Stomach smooth muscle (tissue), 2 donors: ENCODE measurements at regions not wholly inside any gene's neighbourhood (a gene's known extent, or its start where the extent isn't known, plus 50 kb on each side); places are given as distances from the start of the nearest gene placed in this dataset.

Experiments used
- H3K27ac ChIP-seq: one replicate; pipeline ENCODE4 v1.7.0; 2013; ENCODE audit warnings: mild to moderate bottlenecking, low read length, inconsistent platforms
- H3K27me3 ChIP-seq, 2 donors: one replicate each; pipeline ENCODE4 v1.7.0; 2013; ENCODE audit warnings: low read length in 2 of 2; ENCODE audit not compliant: insufficient read depth in 2 of 2, control insufficient read depth in 1 of 2
- H3K36me3 ChIP-seq, 2 donors: one replicate each; pipeline ENCODE4 v1.7.0; 2013; ENCODE audit warnings: low read length in 2 of 2; ENCODE audit not compliant: control insufficient read depth in 2 of 2, insufficient read depth in 2 of 2
- H3K4me1 ChIP-seq: one replicate; pipeline ENCODE4 v1.7.0; 2013; ENCODE audit warnings: low read length; ENCODE audit not compliant: control insufficient read depth, insufficient read depth
- H3K4me3 ChIP-seq, 2 donors: one replicate each; pipeline ENCODE4 v1.7.0; 2013; ENCODE audit warnings: low read length in 2 of 2
- H3K9ac ChIP-seq, 2 donors: one replicate each; pipeline ENCODE4 v1.7.0; 2013; ENCODE audit warnings: low read length in 2 of 2, mild to moderate bottlenecking in 1 of 2
- H3K9me3 ChIP-seq, 2 donors: one replicate each; pipeline ENCODE4 v1.7.0; 2013; ENCODE audit warnings: low read length in 2 of 2; ENCODE audit not compliant: control insufficient read depth in 2 of 2
- donor health status: healthy.
- donor health status: Pancreatic carcinoma.

DNA sequence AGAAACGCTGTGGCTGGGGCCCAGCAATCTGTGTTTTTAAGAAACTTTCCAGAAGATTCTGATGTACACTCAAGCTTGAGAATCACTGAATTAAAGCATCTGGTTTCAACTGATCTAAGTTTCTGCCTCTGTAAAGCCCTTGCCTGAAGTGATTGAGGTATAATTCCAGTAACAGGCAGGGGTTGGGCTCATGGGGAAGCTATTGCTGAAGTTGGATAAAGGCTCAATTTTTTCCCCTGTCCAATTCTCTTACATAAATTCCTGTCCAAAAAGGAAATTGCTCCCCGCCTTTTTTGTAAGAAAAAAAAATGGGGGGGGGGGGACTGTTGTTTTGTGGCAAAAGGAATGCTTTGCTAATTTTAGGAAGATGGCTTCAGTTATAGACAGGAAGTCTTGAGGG lies 337.4 kb downstream of the NUAK1 start:
- H3K9ac ChIP-seq, result no peak overlapping the region
- H3K27ac ChIP-seq, result no peak overlapping the region
- no peaks in the 10 kb centered on the region for H3K27me3 ChIP-seq
- no peaks in the 10 kb centered on the region for H3K36me3 ChIP-seq
- no peaks in the 10 kb centered on the region for H3K9me3 ChIP-seq
- no peaks in the 10 kb centered on the region for H3K4me1 ChIP-seq
- no peak overlapping the region for H3K4me3 ChIP-seq

DNA sequence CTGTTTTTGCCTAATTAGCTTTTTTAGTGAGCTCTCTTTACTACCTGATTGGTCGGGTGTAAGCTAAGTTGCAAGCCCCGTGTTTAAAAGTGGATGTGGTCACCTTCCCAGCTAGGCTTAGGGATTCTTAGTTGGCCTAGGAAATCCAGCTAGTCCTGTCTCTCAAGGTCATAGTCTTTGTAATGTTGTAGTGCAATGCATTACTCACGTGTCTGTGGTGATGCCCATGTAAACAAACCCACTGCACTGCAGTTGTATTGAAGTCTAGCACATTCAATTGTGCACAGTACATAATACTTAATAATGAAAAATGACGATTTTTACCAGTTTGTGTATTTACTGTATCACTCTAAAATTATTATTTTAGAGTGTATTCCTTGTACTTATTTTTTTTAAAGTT lies 335.5 kb downstream of the NUAK1 start:
- no peaks in the 10 kb centered on the region for H3K9me3 ChIP-seq

DNA sequence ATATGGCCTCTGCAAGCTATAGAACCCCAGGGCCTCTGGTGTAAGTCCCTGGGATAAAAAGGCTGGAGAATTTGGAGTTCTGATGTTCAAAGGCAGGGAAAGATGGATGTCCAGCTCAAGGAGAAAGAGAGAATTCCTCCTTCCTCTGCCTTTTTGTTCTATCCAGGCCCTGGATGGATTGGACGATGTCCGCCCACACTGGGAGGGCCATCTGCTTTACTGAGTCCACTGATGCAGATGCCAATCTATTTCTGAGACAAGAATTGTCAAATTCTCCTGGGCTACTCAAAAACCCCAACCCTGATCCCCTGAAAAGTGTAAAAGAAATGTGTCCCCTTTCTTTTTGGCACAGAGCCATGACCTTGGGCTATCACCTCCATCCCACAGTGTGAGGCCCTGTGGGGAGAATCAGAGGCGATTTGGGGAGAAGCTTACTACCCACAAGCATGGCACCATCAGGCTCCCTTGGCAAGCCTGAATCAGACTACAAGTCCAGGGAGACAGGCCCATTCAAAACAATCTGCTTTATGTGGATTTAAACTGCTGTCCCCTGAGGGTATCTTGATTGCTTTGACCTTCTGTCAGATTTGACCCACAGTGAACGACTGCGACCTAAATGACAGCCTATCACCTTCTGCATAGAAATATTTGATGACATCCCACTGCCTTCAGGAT lies 334.0 kb downstream of the NUAK1 start:
- Histone ChIP-seq H3K4me1 (no peaks in the 10 kb centered on the region), H3K4me3 (no peak overlapping the region), H3K27me3 (no peaks in the 10 kb centered on the region), H3K27ac (no peak overlapping the region), H3K36me3 (no peaks in the 10 kb centered on the region), H3K9ac (no peak overlapping the region), H3K9me3 (no peaks in the 10 kb centered on the region)

More for the DNA sequence above, 335.5 kb downstream of the NUAK1 start:
- H3K9ac ChIP-seq, result no peak overlapping the region
- H3K4me3 ChIP-seq, result no peak overlapping the region
- no peak overlapping the region for H3K27ac ChIP-seq
- no peaks in the 10 kb centered on the region for H3K4me1 ChIP-seq
- H3K36me3 ChIP-seq, result no peaks in the 10 kb centered on the region
- H3K27me3 ChIP-seq, result no peaks in the 10 kb centered on the region

DNA sequence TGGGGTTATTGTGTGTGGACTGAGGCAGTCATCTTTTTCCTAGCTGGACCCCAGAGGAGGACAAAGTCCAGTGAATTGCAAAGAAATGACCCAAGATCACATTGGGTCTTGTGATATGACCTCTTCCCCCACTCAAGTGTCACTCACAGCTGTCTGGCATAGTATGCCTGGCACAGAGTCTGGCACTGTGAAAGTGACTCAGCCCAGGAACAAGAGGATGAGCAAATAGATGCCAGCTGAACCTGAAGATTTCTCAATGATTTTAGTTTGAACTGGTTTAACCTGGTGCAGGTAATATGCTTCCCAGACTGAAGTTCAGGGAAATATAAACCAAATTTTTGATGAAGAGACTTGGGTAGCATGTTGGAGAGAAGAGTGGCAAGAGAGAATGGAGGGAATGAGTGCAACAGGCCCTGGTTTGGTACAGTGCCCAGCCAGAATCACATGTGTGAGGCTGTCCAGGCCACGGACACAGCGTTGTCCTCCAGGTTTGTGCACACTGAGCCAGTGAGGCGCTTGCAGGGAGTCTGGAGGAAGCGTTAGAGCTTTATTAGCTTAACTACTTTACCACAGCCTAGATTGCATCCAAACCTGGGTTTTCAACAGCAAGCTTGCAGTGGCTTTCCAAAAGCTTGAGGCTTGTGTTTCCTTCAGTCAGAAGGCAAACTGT lies 332.9 kb downstream of the NUAK1 start:
- no peak overlapping the region for H3K9ac ChIP-seq

DNA sequence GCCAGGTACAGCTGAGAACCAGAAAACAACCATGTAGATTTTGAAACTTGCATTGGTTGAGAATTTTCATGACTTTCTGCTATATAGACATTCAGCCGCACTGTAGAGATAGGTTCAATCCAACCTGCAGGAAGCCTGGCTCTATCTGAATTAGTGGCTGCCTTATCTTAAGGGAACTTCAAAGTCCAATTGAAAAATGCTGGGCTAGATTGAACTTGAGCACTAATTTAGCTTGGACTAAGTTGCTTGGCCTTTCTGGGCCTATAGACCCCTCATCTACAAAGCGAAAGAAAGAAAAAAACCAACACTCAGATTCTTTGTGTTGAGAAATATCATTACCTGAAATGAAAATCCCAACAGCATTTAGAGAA lies 332.4 kb downstream of the NUAK1 start:
- Histone ChIP-seq H3K27me3 (no peaks in the 10 kb centered on the region), H3K36me3 (no peaks in the 10 kb centered on the region), H3K9me3 (no peaks in the 10 kb centered on the region), H3K4me3 (no peak overlapping the region), H3K9ac (no peak overlapping the region), H3K27ac (no peak overlapping the region), H3K4me1 (no peaks in the 10 kb centered on the region)

More for the DNA sequence above, 332.9 kb downstream of the NUAK1 start:
- Histone ChIP-seq H3K27ac (no peak overlapping the region), H3K4me1 (no peaks in the 10 kb centered on the region), H3K9me3 (no peaks in the 10 kb centered on the region), H3K36me3 (no peaks in the 10 kb centered on the region), H3K4me3 (no peak overlapping the region), H3K27me3 (no peaks in the 10 kb centered on the region)

DNA sequence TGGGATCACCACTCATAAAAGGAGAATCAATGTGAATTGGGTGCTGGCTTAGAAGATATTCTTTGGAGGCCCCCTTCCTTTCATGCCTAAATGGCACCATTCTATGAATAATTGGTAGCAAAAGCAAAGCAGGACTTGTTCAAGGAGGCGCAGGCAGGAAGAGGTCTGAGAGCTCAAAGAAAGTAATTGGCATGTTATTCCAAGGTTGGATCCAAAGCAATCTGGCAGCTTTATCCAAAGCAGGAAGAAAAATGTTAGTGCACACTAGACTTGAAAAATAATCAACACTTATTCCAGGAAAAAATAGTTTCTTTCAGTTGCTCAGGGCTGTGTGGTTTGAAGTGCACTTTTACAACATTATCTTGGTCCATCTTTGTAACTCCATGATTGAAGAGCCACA lies 326.4 kb downstream of the NUAK1 start:
- H3K4me1 ChIP-seq, result no peaks in the 10 kb centered on the region
- H3K36me3 ChIP-seq, result no peaks in the 10 kb centered on the region
- no peak overlapping the region for H3K4me3 ChIP-seq
- H3K9ac ChIP-seq, result no peak overlapping the region
- no peaks in the 10 kb centered on the region for H3K27me3 ChIP-seq
- no peak overlapping the region for H3K27ac ChIP-seq
- H3K9me3 ChIP-seq, result no peaks in the 10 kb centered on the region

DNA sequence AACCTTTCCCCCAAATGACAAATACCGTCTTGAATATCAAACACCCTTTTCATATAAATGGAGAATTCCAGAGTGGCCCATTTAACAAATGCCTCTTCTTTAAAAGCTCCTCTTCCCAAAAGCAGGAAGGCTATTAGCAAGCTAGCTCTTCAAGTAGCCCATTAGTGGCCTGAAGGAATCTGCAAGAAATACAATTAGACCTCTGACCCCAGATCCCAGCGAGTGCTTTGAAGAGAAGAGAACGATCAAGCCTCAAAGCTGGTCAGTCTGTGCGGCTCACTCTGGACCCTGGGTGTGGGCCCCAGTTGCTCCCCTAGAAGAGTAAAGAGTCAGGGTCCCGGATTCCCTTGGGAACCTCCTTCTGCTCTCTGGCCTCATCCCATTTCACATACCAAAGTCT lies 325.6 kb downstream of the NUAK1 start:
- Histone ChIP-seq H3K9ac (no peak overlapping the region), H3K4me3 (no peak overlapping the region), H3K9me3 (no peaks in the 10 kb centered on the region), H3K27me3 (no peaks in the 10 kb centered on the region), H3K36me3 (no peaks in the 10 kb centered on the region), H3K4me1 (no peaks in the 10 kb centered on the region), H3K27ac (no peak overlapping the region)

DNA sequence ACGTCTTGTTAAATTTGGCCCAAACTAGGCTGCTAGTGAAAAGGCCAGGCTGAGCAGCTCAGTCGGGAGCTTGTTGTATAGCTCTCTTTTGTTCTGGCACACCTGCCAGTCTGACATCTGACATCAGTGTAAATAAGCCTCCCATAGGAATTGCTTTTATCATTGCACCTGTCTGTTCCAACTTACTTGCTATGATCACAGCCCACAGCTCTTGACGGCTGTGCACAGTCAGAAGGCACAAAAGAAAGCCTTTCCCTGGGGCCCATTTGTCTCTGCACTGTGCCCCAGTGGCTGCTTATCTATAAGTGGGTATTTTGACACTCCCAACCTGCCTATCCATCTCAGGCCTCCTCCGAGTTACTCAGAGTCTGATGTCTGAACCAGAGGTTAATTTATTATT lies 324.5 kb downstream of the NUAK1 start:
- Histone ChIP-seq H3K27me3 (no peaks in the 10 kb centered on the region), H3K9me3 (no peaks in the 10 kb centered on the region), H3K4me3 (no peak overlapping the region), H3K27ac (no peak overlapping the region), H3K4me1 (no peaks in the 10 kb centered on the region), H3K9ac (no peak overlapping the region), H3K36me3 (no peaks in the 10 kb centered on the region)

DNA sequence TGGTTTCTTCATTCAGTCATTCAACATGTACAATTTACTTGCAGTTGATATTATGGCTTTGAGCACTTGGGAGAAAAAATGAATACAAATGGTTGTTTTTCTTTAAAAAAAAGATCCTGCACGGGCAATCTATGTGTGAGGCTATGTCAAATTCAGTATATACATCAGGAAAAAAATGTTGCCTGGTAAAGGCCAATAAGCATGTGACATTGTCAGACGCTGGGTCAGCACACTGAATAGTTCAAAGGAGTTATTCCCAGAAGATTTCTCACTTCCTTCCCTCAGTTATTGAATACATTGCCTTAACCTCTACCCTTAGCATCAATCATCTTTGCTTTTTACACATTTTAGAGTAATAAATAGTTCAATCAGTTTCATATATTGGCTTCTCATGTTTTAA lies 319.2 kb downstream of the NUAK1 start:
- no peak overlapping the region for H3K9ac ChIP-seq
- peaks cover 12% of the 10 kb centered on the region for H3K4me1 ChIP-seq
- H3K27me3 ChIP-seq, result no peaks in the 10 kb centered on the region
- H3K27ac ChIP-seq, result no peak overlapping the region
- H3K4me3 ChIP-seq, result no peak overlapping the region
- no peaks in the 10 kb centered on the region for H3K9me3 ChIP-seq
- H3K36me3 ChIP-seq, result no peaks in the 10 kb centered on the region

DNA sequence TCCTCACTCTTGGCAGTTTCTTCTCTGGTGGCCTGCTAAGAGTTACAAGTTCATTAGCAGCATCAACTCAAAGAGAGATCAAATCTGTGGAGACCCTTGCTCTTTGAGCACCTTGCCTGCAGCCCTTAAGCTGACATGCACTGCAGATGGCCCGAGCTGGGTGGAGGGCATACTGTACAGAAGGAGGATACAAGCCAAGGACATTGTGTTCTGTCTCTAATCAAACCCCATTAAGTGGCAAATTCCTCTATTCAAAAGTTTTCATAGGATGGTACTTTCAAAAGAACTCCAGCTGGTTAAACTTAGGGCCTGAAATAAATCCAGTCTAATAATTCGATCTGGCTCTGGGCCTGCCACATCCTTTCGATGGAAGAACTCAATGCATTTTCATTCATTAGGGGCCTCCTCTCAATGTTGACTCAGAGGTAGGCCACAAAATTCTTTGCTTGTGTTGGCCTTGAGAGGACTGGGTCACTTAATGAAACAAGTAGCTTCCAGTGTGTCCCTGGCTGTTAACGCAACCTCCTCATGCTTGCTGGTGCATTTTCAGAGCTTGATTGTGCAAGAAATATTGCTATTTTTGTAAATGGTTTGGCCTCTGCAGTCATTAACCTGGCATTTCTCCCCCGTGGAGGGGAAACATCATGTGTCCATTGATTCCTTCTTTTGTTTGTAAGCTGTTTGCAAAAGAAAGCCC lies 318.2 kb downstream of the NUAK1 start:
- no peaks in the 10 kb centered on the region for H3K27me3 ChIP-seq
- H3K36me3 ChIP-seq, result no peaks in the 10 kb centered on the region

More for the DNA sequence above, 318.2 kb downstream of the NUAK1 start:
- H3K9ac ChIP-seq, result no peak overlapping the region
- H3K4me1 ChIP-seq, result peaks cover 12% of the 10 kb centered on the region
- no peaks in the 10 kb centered on the region for H3K9me3 ChIP-seq
- no peak overlapping the region for H3K27ac ChIP-seq
- H3K4me3 ChIP-seq, result no peak overlapping the region
